Keratinocyte (primary cell): ENCODE measurements at regions not wholly inside any gene's neighbourhood (a gene's known extent, or its start where the extent isn't known, plus 50 kb on each side); places are given as distances from the start of the nearest gene placed in this dataset.

Experiments used
- DNase-seq: peaks from one replicate; pipeline ENCODE4 v3.0.0-alpha.2; 2011; ENCODE audit warnings: low read depth, missing footprints, low spot score
- FAIRE-seq: peaks from 2 replicates; lab custom pipeline; 2011; peaks lifted over from hg19 to GRCh38; lab: Jason Lieb, UNC
- H2AFZ ChIP-seq: 2 replicates; pipeline ENCODE4 v1.6.0; 2012; ENCODE audit warnings: low read length, control low read depth, inconsistent platforms; ENCODE audit not compliant: control insufficient read depth
- H3K27ac ChIP-seq: 2 replicates; pipeline ENCODE4 v1.5.1; 2011; ENCODE audit warnings: low read length; ENCODE audit not compliant: control insufficient read depth, insufficient read depth
- H3K27me3 ChIP-seq: 3 replicates; pipeline ENCODE4 v1.6.0; 2011; ENCODE audit warnings: low read length; ENCODE audit not compliant: control insufficient read depth, insufficient read depth; ENCODE audit errors: extremely low read depth
- H3K36me3 ChIP-seq, 2 experiments: 2 replicates in 1 of 2; 3 replicates in 1 of 2; pipeline ENCODE4 v1.5.1; 2011; ENCODE audit warnings: low read length in 2 of 2, mild to moderate bottlenecking in 1 of 2; ENCODE audit not compliant: control insufficient read depth in 2 of 2, insufficient read depth in 2 of 2; ENCODE audit errors: extremely low read depth in 1 of 2
- H3K4me1 ChIP-seq: 3 replicates; pipeline ENCODE4 v1.5.1; 2011; ENCODE audit warnings: low read length; ENCODE audit not compliant: control insufficient read depth, insufficient read depth; ENCODE audit errors: extremely low read depth
- H3K4me2 ChIP-seq: 3 replicates; pipeline ENCODE4 v1.6.0; 2011; ENCODE audit warnings: low read depth, low read length; ENCODE audit not compliant: control insufficient read depth, insufficient read depth; ENCODE audit errors: extremely low read depth
- H3K4me3 ChIP-seq, 3 experiments: fragments of 200-600 bp in 1 of 3; sonication (generic) in 1 of 3; 2 replicates in 2 of 3; 3 replicates in 1 of 3; pipeline ENCODE4 v1.5.1; 2011 to 2016; ENCODE audit warnings: low read length in 3 of 3, mild to moderate bottlenecking in 3 of 3, control low read depth in 2 of 3, inconsistent platforms in 1 of 3, low read depth in 1 of 3, mixed read lengths in 1 of 3, mixed run types in 1 of 3, moderate library complexity in 1 of 3; ENCODE audit not compliant: control insufficient read depth in 2 of 3, insufficient read depth in 2 of 3; ENCODE audit errors: extremely low read depth in 1 of 3
- H3K79me2 ChIP-seq: 2 replicates; pipeline ENCODE4 v1.6.0; 2012; ENCODE audit warnings: low read length; ENCODE audit not compliant: control insufficient read depth, insufficient read depth
- H3K9ac ChIP-seq: 3 replicates; pipeline ENCODE4 v1.6.0; 2011; ENCODE audit warnings: low read length; ENCODE audit not compliant: control insufficient read depth, insufficient read depth; ENCODE audit errors: extremely low read depth
- H3K9me1 ChIP-seq: 3 replicates; pipeline ENCODE4 v1.6.0; 2011; ENCODE audit warnings: low read length; ENCODE audit not compliant: control insufficient read depth, insufficient read depth; ENCODE audit errors: extremely low read depth
- H3K9me3 ChIP-seq: 2 replicates; pipeline ENCODE4 v1.5.1; 2012; ENCODE audit warnings: low read depth, low read length; ENCODE audit not compliant: control insufficient read depth
- H4K20me1 ChIP-seq: 3 replicates; pipeline ENCODE4 v1.6.0; 2011; ENCODE audit warnings: low read length; ENCODE audit not compliant: control insufficient read depth, insufficient read depth; ENCODE audit errors: extremely low read depth
- EZH2 ChIP-seq: IDR thresholded peaks from one replicate; pipeline ENCODE4 v1.6.1; 2012; ENCODE audit warnings: inconsistent platforms, mild to moderate bottlenecking, low read length, moderate library complexity
- dilution Hi-C: fragments of 300-500 bp; cut with MboI; formaldehyde crosslinking; loops from one replicate; pipeline ENCODE4 v1.7.0; 2020; ENCODE audit warnings: low sequenced_read_pairs; ENCODE audit not compliant: extremely low pct_ligation_motif_present
- TF ChIP-seq, protein P1 (sequence below), 3 experiments: IDR thresholded peaks in 1 of 3; conservative IDR thresholded peaks in 1 of 3; optimal IDR thresholded peaks in 1 of 3; 2 replicates in 2 of 3; 3 replicates in 1 of 3; pipeline versions ENCODE3 to v1.5.1; 2011; ENCODE audit warnings: low read length in 3 of 3, mild to moderate bottlenecking in 3 of 3, moderate library complexity in 2 of 3, control low read depth in 1 of 3, inconsistent platforms in 1 of 3; ENCODE audit not compliant: insufficient read depth in 2 of 3; ENCODE audit errors: extremely low read depth in 1 of 3

DNA sequence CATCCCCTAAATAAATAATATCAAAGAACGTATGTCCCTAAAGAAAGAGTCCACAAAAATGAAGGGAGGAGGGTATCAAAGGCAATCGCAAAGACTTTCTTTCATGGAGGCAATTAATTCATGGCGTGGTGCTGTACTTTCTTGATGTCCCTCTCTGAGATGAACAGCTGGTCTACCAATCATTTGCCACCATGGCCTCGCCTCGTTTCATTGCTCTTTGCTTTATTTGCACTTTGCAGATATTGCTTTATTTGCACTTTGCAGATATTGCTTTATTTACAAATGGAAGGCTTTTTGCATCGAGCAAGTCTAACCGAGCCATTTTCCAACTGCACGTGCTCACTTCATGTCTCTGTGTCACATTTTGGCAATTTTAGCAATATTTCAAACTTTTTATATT is 104.0 kb upstream of the PTCH1 start:
- FAIRE-seq (no peak), DNase-seq (no peak)
- TF ChIP-seq EZH2, result no peak
- TF ChIP-seq, protein P1, sequence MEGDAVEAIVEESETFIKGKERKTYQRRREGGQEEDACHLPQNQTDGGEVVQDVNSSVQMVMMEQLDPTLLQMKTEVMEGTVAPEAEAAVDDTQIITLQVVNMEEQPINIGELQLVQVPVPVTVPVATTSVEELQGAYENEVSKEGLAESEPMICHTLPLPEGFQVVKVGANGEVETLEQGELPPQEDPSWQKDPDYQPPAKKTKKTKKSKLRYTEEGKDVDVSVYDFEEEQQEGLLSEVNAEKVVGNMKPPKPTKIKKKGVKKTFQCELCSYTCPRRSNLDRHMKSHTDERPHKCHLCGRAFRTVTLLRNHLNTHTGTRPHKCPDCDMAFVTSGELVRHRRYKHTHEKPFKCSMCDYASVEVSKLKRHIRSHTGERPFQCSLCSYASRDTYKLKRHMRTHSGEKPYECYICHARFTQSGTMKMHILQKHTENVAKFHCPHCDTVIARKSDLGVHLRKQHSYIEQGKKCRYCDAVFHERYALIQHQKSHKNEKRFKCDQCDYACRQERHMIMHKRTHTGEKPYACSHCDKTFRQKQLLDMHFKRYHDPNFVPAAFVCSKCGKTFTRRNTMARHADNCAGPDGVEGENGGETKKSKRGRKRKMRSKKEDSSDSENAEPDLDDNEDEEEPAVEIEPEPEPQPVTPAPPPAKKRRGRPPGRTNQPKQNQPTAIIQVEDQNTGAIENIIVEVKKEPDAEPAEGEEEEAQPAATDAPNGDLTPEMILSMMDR (optimal IDR thresholded peaks at IDR 0.05 in 1 of 3, IDR thresholded peaks at IDR 0.05 in 1 of 3, conservative IDR thresholded peaks at IDR 0.05 in 1 of 3; ENCODE audit: extremely low read depth in 1 of 3, insufficient read depth in 2 of 3, low read length in 3 of 3), result no peak
- Histone ChIP-seq H3K79me2 (no peaks in the 10 kb centered on the region), H3K4me1 (no peaks in the 10 kb centered on the region), H3K27me3 (peaks cover 4% of the 10 kb centered on the region), H4K20me1 (no peaks in the 10 kb centered on the region), H2AFZ (no peak overlapping the region), H3K27ac (no peak overlapping the region), H3K9me1 (no peaks in the 10 kb centered on the region), H3K9ac (no peak overlapping the region), H3K9me3 (no peaks in the 10 kb centered on the region), H3K4me3 (no peak overlapping the region), H3K36me3 (no peaks in the 10 kb centered on the region), H3K4me2 (no peak overlapping the region)
- dilution Hi-C loops, result no loop called here

DNA sequence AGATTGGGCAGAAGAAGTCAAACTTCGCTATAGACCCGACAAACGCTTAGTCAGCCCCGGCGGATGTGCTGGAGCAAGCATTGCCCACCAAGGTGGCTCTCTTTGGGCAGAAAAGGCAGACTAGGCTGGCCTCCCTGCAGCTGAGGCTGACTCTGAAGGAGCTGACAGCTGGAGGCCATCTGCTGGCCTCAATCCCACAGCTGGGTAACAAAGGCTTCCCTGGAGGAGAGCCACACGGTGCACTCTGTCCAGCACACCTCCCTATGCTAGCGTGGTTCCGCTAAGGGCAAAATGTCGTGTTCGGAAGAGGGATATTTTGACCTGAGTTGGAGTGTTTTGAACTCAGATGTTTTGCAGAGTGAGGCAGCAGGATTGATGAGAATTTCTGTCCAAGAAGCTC is 103.5 kb upstream of the PTCH1 start:
- no peak overlapping the region for H3K4me2 ChIP-seq
- no peak overlapping the region for H3K27ac ChIP-seq
- dilution Hi-C loops, result no loop called here
- H4K20me1 ChIP-seq, result no peaks in the 10 kb centered on the region
- no peak overlapping the region for H3K9ac ChIP-seq
- H3K9me3 ChIP-seq, result no peaks in the 10 kb centered on the region
- H2AFZ ChIP-seq, result no peak overlapping the region
- H3K79me2 ChIP-seq, result no peaks in the 10 kb centered on the region
- no peaks in the 10 kb centered on the region for H3K4me1 ChIP-seq
- no peaks in the 10 kb centered on the region for H3K36me3 ChIP-seq
- H3K27me3 ChIP-seq, result peaks cover 4% of the 10 kb centered on the region
- no peak overlapping the region for H3K4me3 ChIP-seq
- no peaks in the 10 kb centered on the region for H3K9me1 ChIP-seq
- no peak for TF ChIP-seq EZH2
- TF ChIP-seq, protein P1 (optimal IDR thresholded peaks at IDR 0.05 in 1 of 3, IDR thresholded peaks at IDR 0.05 in 1 of 3, conservative IDR thresholded peaks at IDR 0.05 in 1 of 3; ENCODE audit: extremely low read depth in 1 of 3, insufficient read depth in 2 of 3, low read length in 3 of 3), result no peak
- FAIRE-seq (no peak), DNase-seq (no peak)
